OCI-LY3 (cell line): ENCODE measurements at regions not wholly inside any gene's neighbourhood (a gene's known extent, or its start where the extent isn't known, plus 50 kb on each side); places are given as distances from the start of the nearest gene placed in this dataset.

ENCODE experiments used
- EZH2phosphoT487 ChIP-seq: fragments of 200-600 bp; shearing (Covaris generic); IDR thresholded peaks from 2 replicates; pipeline ENCODE4 v1.6.1; 2018; ENCODE audit warnings: antibody characterized with exemption, mixed run types, low read depth
- TF ChIP-seq, protein P1 (sequence below): fragments of 200-600, 300-600 bp; sonication (generic); IDR thresholded peaks from 2 replicates; pipeline ENCODE4 v1.5.1; 2014; ENCODE audit warnings: antibody characterized with exemption, low read length, low read depth

DNA sequence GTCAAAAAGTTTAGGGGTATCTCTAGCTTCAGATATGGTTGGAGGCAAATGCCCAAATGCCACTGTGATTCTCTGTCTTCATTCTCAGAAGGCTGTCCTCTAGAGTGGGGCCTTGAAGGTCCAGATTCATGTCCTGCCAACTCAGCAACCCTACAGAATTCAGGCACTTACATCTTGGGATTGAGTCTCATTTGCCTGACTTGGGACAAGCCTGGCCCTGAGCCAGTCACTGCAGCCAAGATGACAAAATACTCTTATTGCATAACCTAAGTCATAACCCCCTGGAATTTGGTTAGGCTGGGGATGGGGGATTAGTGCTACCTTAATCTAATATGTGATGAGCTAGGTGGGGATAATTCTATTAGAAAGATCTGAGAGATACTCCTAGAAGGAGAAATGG, 100.5 kb downstream of the AREG start:
- TF ChIP-seq, protein P1, sequence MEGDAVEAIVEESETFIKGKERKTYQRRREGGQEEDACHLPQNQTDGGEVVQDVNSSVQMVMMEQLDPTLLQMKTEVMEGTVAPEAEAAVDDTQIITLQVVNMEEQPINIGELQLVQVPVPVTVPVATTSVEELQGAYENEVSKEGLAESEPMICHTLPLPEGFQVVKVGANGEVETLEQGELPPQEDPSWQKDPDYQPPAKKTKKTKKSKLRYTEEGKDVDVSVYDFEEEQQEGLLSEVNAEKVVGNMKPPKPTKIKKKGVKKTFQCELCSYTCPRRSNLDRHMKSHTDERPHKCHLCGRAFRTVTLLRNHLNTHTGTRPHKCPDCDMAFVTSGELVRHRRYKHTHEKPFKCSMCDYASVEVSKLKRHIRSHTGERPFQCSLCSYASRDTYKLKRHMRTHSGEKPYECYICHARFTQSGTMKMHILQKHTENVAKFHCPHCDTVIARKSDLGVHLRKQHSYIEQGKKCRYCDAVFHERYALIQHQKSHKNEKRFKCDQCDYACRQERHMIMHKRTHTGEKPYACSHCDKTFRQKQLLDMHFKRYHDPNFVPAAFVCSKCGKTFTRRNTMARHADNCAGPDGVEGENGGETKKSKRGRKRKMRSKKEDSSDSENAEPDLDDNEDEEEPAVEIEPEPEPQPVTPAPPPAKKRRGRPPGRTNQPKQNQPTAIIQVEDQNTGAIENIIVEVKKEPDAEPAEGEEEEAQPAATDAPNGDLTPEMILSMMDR, result no peak
- TF ChIP-seq EZH2phosphoT487, result no peak
